ENCODE measurements at regions not wholly inside any gene's neighbourhood (a gene's known extent, or its start where the extent isn't known, plus 50 kb on each side); places are given as distances from the start of the nearest gene placed in this dataset.

GRCh38 chr13:24106429-24106828, 54.1 kb upstream of the SPATA13 start:
- H3K36me3 Mint-ChIP-seq (ENCODE audit: low read depth), result no peaks in the 10 kb centered on the region
- H3K4me1 Mint-ChIP-seq (ENCODE audit: low read depth), result no peaks in the 10 kb centered on the region
- H3K4me3 Mint-ChIP-seq, result no peak overlapping the region
- H3K27ac Mint-ChIP-seq, result no peak overlapping the region
- peaks cover 35% of the 10 kb centered on the region for H3K27me3 Mint-ChIP-seq (ENCODE audit: low read depth)
- H3K9me3 Mint-ChIP-seq, result no peaks in the 10 kb centered on the region

GRCh38 chr13:24107955-24108614, 52.4 kb upstream of the SPATA13 start:
- Mint-ChIP-seq H3K9me3 (no peaks in the 10 kb centered on the region), H3K27me3 (ENCODE audit: low read depth) (peaks cover 36% of the 10 kb centered on the region), H3K4me1 (ENCODE audit: low read depth) (peaks cover 2% of the 10 kb centered on the region), H3K4me3 (no peak overlapping the region), H3K36me3 (ENCODE audit: low read depth) (no peaks in the 10 kb centered on the region), H3K27ac (no peak overlapping the region)

- H3K27ac Mint-ChIP-seq, result no peak overlapping the region
- H3K4me1 Mint-ChIP-seq (ENCODE audit: low read depth), result peaks cover 2% of the 10 kb centered on the region
- no peaks in the 10 kb centered on the region for H3K9me3 Mint-ChIP-seq
- no peak overlapping the region for H3K4me3 Mint-ChIP-seq
- no peaks in the 10 kb centered on the region for H3K36me3 Mint-ChIP-seq (ENCODE audit: low read depth)
- peaks cover 33% of the 10 kb centered on the region for H3K27me3 Mint-ChIP-seq (ENCODE audit: low read depth)
These were observed 51.9 kb upstream of the SPATA13 start for GRCh38 chr13:24108615-24108965.

GRCh38 chr13:24110011-24110410, 50.5 kb upstream of the SPATA13 start:
- Mint-ChIP-seq H3K36me3 (ENCODE audit: low read depth) (no peaks in the 10 kb centered on the region), H3K4me1 (ENCODE audit: low read depth) (peaks cover 4% of the 10 kb centered on the region), H3K27ac (no peak overlapping the region), H3K4me3 (no peak overlapping the region), H3K27me3 (ENCODE audit: low read depth) (peaks cover 25% of the 10 kb centered on the region), H3K9me3 (no peaks in the 10 kb centered on the region)
